ENCODE measurements at regions not wholly inside any gene's neighbourhood (a gene's known extent, or its start where the extent isn't known, plus 50 kb on each side); places are given as distances from the start of the nearest gene placed in this dataset.
"Not testable (repeated sequence)": the region's sequence is repeated elsewhere in the genome, so short reads cannot be mapped to it uniquely, and the experiment has no call there.

GRCh38 chr18:14973421-14973820, 225.4 kb downstream of the ANKRD30B start:
- H2AK5ac ChIP-seq (ENCODE audit: low read depth, low read length); POLR2A ChIA-PET (ENCODE audit: unreplicated experiment); DNase-seq; H3K9ac ChIP-seq (ENCODE audit: low read depth, low read length); intact Hi-C loops (cut with micrococcal nuclease); ATAC-seq (ENCODE audit: low read depth); H3K4me1 ChIP-seq (ENCODE audit: control insufficient read depth, insufficient read depth, low read length); H2AFZ ChIP-seq (replicated peaks; ENCODE audit: low read length, poor library complexity); H2BK5ac ChIP-seq (ENCODE audit: low read depth, low read length, poor library complexity, severe bottlenecking); H4K8ac ChIP-seq (ENCODE audit: low read depth in 2 of 2, low read length in 2 of 2); H2BK120ac ChIP-seq (ENCODE audit: low read depth, low read length); H3K4me3 ChIP-seq (ENCODE audit: insufficient read depth, low read depth, low read length); H3K4me2 ChIP-seq (ENCODE audit: low read depth, low read length); dilution Hi-C loops (cut with HindIII; ENCODE audit: low sequenced_read_pairs, unreplicated experiment); H4K5ac ChIP-seq (ENCODE audit: low read depth, low read length); H2AK9ac ChIP-seq (replicated peaks; ENCODE audit: low read depth, low read length, poor library complexity); CTCF ChIA-PET; H3K18ac ChIP-seq (ENCODE audit: low read depth, low read length); H3K79me1 ChIP-seq (ENCODE audit: low read depth in 1 of 2, low read length in 2 of 2); H4K20me1 ChIP-seq (ENCODE audit: insufficient read depth, low read length); H3K9me1 ChIP-seq (ENCODE audit: insufficient read depth, low read length); H3K4ac ChIP-seq (ENCODE audit: low read depth, low read length); H3K27me3 ChIP-seq (ENCODE audit: control insufficient read depth, insufficient read depth, low read length); H3K27ac ChIP-seq (ENCODE audit: insufficient read depth, low read length); BruUV-seq (replicated peaks); H3K23ac ChIP-seq (ENCODE audit: low read depth, low read length); H3K36me3 ChIP-seq (ENCODE audit: control insufficient read depth, insufficient read depth, low read length); H2BK20ac ChIP-seq (ENCODE audit: low read depth, low read length); H2BK15ac ChIP-seq (ENCODE audit: low read depth, low read length); H4K91ac ChIP-seq (ENCODE audit: insufficient read depth, low read depth, low read length); H3K14ac ChIP-seq (replicated peaks; ENCODE audit: low read depth, low read length); H3K56ac ChIP-seq (ENCODE audit: extremely low read depth, insufficient read depth, low read length): not testable (repeated sequence)
- 40% methylated on average over 2 of the region's 4 CpGs; no CpG with 5 or more reads in 1 of the 2 experiments for WGBS, 2 experiments (ENCODE audit: extremely low coverage in 2 of 2, insufficient read length in 1 of 2)
- in situ Hi-C loops (cut with MboI; ENCODE audit: low sequenced_read_pairs): loop anchor here (10.0 kb wide), 1 partner anchor 59 kb away; no protein-coding TSS in a partner anchor
- H3K9me3 ChIP-seq (ENCODE audit: control insufficient read depth, insufficient read depth, low read length): peaks cover 23% of the 10 kb centered on the region; the same call in 1 of the 2 replicates
